Tibial nerve (tissue), 4 donors: ENCODE measurements at regions not wholly inside any gene's neighbourhood (a gene's known extent, or its start where the extent isn't known, plus 50 kb on each side); places are given as distances from the start of the nearest gene placed in this dataset.

Experiments used
- EP300 ChIP-seq, 2 donors: sonication (generic); formaldehyde crosslinking; IDR thresholded peaks; one replicate each; pipeline ENCODE4 v1.6.1; 2017; ENCODE audit warnings: antibody characterized with exemption in 2 of 2, mild to moderate bottlenecking in 1 of 2
- POLR2A ChIP-seq, 2 donors: fragments of 450-650 bp; IDR thresholded peaks; one replicate each; pipeline ENCODE4 v1.6.1; 2017; ENCODE audit warnings: antibody characterized with exemption in 2 of 2, mild to moderate bottlenecking in 2 of 2, moderate library complexity in 2 of 2
- TF ChIP-seq, protein P1 (sequence below), 5 experiments: fragments of 200-600 bp in 3 of 5; fragments of 450-650 bp in 2 of 5; sonication (generic) in 3 of 5; IDR thresholded peaks; one replicate each; pipeline ENCODE4 v1.5.1; 2016 to 2019; ENCODE audit warnings: antibody characterized with exemption in 5 of 5, mild to moderate bottlenecking in 3 of 5, moderate library complexity in 2 of 5

DNA sequence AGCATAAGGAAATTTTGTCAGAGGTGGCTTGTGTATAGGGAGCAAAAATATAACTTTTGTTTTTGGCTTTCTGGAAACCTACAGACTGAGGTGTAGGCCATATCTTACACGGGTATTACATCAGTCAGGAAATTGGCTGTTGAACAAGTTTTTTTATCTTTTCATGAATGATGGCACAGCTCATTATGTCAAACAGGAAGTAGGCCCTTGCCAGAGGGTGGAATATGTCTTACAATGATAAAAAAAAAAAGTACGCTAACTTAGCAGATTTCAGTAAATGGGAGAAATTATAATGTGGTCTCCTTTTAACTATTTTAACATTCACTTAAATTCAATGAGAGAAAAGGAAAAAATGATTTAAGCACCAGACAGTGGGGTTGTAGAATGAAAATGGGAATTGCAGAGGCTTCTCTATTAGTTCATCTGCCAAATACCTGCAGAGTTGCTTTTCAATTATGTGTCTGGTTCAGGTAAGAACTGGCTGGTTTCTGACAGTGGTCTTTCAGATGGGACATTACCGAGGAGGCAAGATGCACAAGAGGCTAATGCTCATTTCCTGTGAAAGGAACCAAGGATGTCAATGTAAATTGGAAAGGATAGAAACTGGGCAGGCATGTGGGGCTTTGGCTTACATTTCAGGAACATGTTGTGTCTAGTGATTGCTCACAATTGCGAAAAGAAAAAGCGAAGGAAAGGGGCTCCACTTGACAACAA lies 169.9 kb downstream of the NNT start:
- TF ChIP-seq, protein P1, sequence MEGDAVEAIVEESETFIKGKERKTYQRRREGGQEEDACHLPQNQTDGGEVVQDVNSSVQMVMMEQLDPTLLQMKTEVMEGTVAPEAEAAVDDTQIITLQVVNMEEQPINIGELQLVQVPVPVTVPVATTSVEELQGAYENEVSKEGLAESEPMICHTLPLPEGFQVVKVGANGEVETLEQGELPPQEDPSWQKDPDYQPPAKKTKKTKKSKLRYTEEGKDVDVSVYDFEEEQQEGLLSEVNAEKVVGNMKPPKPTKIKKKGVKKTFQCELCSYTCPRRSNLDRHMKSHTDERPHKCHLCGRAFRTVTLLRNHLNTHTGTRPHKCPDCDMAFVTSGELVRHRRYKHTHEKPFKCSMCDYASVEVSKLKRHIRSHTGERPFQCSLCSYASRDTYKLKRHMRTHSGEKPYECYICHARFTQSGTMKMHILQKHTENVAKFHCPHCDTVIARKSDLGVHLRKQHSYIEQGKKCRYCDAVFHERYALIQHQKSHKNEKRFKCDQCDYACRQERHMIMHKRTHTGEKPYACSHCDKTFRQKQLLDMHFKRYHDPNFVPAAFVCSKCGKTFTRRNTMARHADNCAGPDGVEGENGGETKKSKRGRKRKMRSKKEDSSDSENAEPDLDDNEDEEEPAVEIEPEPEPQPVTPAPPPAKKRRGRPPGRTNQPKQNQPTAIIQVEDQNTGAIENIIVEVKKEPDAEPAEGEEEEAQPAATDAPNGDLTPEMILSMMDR (IDR thresholded peaks at IDR 0.05) = no peak
- no peak for TF ChIP-seq EP300 (IDR thresholded peaks at IDR 0.05)
- no peak for TF ChIP-seq POLR2A (IDR thresholded peaks at IDR 0.05)
